GM19452 (cell line): ENCODE measurements at regions not wholly inside any gene's neighbourhood (a gene's known extent, or its start where the extent isn't known, plus 50 kb on each side); places are given as distances from the start of the nearest gene placed in this dataset.
"Not testable (repeated sequence)": the region's sequence is repeated elsewhere in the genome, so short reads cannot be mapped to it uniquely, and the experiment has no call there.

Source experiments
- ATAC-seq: cut with Tn5 transposase; IDR thresholded peaks from one replicate; pipeline ENCODE4 v1.9.1; 2021; ENCODE audit not compliant: unreplicated experiment

DNA sequence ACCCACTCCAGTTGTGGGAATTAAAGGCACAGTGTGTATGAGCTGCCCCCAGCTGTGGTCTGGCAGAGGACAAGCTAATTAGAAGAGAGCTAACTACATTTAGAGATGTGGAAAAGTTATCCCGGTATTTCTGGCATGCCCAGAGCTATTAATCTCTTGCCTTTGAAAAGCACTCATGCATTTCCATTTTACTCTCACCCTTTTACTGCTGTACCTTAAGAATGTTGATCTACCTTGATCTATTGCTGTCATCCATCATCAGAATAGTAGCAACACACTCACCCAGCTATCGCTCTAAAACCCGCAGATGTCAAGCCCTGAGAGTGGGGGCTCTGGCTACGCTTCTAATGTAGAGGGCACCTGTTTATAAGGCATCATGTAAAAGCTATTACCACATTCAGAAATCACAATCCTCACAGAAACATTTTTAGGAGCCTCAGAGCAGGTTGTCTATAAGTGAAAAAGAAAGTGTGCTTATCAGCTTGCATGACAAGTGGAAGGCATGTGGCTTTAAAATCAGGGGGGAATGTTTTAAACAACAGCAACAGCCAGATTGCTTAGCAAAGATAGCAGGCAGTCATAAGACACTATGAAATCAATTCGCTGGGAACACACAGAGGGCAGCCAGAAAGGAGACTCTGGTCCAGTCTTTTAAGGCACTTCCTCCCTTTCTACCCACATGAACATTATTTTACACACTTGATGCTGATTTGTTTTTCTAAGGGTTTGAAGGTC, 224.2 kb upstream of the IRS2 start:
- ATAC-seq: no peak

DNA sequence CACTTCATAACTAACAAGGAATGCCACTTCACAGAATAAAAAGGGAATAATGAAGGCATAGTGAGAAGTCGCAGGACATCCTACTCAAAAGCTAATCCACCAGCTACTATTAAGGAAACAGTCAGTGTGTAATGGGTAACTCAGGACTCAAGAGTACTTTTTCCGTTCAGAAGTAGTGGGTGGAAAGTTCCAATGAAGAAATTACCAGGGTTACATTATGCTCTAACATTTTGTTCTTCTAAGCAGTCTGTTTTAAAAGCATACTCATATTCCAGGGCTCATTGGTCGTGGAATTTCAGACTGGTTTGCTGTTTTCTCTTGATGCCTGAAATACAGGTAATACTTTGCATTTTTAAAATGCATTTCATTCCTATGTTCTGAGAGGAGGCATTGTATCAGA, 222.4 kb upstream of the IRS2 start:
- ATAC-seq: no peak

DNA sequence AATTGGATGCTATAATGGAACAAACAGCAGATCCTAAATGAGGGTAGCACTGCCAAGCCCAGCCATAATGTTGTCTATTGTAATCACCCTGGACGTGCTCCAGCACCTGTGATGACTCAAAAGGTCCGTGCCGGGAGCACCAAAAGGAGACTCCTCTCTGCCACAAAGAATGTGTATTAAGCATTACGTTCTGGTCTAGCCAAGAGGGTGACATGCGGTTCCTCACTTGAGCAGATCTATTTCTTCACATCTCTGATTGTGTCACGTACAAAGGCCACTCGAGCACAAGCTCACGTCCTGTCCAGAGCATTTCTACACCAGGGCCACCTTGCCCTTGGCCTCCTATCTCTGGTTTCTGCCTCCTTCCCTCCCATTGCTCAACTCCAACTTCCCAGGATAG, 219.9 kb upstream of the IRS2 start:
- no peak for ATAC-seq

DNA sequence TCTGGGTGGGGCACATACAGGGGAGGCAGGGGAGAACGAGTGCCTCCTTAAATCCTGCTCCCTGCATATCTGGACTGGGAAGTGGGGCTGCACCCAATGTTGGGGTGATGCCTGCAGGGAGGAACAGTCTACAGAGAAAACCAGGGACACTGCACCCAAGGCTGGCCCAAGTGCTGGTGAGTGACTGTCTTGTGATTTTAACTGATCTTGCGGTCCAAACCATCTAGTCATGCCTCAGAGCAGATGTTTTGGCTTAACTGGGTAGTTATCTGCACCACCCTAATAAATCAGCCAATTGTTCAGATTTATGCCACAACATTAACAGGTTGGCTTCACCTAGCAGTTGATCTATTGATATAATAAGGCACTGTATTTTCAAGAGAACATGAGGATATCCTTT, 219.2 kb upstream of the IRS2 start:
- no peak for ATAC-seq

DNA sequence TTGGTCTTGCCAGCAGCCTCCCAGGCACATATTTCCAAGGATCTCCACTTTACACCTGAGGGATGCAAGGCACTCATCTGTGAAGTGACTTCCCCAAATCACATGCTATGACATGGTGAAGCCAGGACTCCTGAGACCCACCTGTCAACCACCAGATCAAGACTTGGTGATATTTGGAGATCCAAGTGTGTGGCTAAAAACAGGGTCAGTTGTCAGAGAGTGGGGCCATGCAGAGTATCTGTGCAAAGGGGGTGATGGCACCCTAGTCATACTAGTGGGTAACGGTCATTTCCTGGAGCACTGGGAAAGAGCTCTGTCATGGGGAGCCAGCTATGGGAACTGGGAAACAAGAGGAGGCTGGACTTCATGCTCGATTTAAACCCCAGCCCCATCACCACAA, 218.4 kb upstream of the IRS2 start:
- no peak for ATAC-seq

DNA sequence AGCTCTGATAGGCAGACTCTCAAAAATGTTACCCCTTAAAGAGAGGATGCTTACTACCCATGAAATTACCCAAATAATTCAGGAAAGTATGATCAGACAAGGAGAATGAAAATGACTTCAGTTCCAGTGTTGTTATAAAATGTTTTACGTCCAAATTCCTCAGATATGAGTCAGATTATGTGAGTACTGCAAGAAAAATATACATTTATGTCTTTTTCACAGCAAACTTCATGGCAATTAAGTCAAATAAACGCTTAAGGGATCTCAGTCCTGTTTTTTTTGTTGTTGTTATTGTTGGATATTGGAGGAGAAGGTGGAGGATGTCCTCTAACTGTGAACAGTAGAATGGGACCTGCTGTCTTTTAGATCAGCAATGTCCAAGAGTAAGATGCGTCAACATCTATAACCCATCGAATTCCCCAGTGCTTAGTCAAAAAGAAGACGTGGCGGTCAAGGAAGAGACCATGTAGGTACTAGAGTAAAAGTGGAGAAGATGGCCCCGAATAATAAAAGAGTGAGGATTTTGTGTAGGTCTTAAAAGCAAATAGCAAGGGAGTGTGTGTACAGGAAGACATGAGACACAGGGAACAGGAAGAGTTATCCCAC, 215.4 kb upstream of the IRS2 start:
- no peak for ATAC-seq

DNA sequence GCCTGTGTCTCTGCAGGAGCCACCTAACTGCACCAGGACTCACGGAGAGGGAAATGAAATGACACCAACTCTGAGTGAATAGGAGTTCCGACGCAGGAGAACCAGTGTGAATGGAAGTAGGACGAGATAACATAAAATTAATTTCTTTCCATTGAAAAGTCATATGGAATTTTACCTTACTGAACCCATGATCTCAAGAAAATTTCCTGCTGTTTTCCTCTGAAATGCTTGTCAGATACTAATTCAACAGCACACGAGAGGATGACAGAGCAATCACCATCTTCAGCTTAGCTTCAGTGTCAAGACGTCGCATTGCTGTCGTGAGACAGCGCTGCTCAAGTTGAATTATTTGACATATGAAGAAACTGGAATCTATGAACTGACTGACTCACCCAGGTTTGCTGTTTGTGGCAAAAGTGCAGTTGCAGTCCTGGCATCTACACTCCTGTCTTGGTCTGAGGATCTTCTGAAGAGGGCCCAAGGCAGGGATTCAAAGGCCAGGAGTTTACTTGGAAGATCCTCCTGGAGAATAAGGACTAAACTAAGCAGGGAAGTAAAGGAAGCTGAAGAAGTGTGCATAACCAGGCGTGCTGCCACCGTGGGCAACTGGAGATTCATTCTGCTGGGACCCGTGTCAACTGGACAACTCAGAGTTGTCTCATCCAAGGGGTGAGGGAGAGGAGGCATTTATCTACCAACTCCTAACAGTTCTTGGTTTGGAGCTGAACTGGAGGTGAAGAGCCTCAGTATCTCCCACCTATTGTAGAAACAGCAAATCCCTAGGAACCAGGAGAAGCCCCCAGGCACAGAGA, 214.4 kb upstream of the IRS2 start:
- no peak for ATAC-seq

DNA sequence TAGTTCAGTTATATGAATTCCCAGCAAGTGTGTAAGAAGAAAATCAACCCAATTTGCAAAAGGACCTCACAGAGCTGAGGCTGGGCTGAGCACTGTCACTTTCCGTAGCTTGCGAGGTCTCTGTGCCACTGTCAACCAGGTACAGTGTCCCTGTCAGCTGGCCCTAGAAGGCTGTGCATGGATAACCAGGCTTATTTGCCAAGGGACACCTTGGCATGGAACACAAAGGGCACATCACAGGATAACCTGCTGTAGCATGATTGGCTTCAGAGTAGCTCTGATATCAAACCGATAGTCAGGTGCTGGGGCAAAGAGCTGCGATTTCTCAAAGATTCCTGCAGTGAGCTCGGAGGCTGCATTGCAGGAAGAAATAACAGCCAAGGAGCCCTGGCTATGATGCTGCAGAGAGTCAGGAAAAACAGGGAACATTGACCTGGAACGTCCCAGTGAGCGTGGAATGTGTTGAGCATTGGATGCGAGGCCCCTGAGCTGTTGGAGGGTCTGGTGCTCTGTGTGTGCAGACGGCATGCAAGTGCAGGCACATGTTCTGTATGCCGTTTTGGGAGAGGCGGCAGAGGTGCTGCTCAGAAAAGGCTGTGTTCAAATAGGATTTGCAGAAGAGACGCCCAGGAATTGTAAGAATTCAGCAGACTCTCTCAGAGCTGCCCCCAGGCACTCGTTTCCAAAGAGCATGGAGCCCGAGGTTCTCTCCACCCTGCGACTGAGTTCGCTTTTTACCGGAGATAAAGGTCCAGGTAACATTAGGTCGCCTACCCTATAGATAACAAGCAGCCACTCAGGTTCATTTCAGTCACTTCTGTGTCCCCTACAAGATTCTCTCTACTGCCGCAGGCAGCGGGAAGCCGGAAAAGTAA, 213.5 kb upstream of the IRS2 start:
- no peak for ATAC-seq

DNA sequence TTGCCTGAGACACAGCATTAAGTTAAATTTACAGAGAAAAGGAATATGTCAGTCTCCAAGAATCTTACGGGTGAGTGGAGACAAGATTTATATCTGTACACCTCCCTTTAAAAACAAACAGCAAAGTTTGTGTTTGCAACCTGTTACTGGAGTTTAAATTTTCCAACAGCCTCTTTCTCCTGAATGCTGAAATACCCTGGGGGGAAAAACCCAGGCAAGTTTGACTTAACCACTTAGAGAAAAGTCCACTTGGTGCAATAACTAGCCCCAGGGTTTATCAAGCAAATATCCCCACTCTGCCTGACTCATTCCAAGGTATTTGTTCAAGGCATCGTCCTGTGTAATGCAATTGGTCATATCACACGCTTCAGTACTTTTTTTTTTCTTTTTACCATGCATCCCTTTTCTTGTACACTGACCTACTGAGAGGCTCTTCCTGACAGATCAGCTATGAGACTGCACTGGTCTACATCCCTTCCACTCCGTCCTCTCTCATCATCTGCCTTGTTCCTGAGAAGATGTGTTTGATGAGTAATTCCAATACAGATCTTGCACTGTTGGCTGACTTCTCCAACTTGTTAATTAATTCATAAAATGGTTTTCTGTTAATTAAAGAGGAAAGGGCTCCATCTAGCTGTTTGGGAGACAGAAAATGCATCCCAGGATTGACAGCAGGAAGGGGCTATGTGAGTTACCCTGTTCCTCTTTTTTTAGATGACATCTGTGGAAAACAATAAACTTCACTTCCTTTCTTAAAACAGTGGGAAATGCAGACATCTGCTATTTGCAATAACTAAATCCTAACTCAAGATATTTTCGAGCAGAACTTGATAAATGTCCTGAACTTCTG, 212.5 kb upstream of the IRS2 start:
- ATAC-seq: no peak

DNA sequence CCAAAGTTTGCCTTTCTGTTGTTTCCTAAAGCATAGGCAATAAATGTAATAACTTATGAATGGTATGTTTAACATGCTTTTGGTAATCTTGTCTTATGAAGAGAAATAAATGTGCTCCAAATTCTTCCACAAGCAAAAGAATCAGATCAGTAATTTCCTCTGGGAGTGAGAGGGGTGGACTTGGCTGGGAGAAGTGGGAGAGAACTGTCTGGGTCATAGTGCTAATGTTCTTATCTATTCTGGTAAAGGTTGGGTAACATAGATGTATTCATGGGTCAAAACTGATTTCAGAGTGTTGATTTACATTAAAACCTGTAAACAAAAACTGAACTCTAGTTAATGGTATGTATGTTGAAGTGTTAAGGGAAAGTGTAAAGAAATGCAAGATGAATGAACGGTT, 211.7 kb upstream of the IRS2 start:
- ATAC-seq: no peak

DNA sequence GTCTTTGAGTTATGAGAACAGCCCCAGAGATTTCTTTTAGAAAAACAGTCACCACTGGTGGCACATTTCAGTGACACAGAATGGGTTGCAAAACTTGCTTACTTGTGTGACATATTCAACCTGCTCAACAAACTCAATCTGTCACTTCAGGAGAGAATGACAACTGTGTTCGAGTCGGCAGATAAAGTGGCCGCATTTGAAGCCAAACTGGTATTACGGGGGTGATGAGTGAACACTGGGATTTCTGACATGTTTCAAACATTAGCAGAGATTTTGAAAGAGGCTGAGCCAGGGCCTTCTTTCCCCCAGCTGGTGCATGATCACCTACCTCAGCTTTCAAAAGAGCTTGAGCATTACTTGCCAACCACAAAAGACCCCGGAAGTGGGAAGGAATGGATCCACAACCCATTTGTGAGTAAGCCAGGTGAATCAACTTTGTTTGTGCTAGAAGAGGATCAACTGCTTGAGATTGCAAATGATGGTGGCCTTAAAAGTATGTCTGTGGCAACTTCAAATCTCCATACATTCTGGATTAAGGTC, 210.7 kb upstream of the IRS2 start:
- ATAC-seq: not testable (repeated sequence)

DNA sequence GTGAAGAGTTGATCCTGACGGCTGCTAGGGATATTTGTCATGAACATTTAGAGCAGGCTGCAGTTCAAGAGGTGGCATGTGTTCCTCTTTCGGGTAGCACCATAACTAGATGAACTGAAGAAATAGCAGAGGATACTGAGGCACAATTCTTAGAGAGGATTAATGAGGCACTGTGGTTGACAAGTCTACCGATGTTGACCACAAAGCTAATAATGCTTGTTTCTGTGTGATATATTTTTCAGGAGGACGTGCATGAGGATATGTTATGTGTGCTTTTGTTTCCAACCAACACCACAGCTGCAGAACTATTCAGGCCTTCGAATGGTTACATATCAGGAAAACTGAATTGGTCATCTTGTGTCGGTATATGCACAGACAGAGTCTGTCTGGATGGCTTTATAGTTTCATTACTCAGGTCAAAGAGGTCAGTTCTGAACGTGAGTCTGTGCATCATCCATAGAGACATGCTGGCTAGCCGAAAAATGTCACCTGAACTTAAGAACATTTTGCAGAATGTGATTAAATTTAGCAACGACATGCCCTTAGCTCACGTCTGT, 210.1 kb upstream of the IRS2 start:
- no peak for ATAC-seq

DNA sequence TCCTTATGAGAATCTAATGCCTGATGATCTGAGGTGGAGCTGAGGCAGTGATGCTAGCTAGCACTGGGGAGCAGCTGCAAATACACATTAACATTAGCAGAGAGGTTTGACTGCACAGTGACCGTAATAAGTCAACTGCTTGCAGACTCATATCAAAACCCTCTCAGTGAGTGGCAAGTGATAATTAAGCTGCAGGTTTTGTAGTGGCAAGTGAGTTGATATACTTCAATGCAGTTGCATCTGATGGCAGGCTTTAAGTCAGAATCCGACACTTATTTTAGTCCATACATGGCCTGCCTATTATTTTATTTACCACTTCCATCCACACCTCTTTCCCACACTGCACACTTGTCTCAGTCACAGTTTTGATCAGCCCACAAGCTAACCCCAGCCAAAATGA, 209.2 kb upstream of the IRS2 start:
- no peak for ATAC-seq

DNA sequence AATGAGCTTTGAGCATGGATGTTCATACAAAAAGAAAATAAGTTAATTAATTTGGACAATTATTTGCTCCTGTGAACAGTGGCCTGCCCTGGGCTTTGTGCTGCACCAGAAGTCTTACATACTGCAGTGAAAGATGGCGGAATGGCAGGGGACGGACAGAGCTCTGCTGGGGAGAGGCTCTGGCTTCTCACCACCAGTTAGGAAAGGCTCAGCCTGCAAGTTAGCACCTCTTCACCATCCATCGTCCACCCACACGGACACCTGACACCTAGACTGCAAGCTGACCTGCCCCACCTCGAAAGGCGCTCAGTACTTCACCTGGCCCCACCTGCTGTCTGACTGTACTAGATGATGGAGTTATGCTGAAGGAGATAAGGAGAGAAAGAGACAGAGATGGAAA, 203.9 kb upstream of the IRS2 start:
- no peak for ATAC-seq

DNA sequence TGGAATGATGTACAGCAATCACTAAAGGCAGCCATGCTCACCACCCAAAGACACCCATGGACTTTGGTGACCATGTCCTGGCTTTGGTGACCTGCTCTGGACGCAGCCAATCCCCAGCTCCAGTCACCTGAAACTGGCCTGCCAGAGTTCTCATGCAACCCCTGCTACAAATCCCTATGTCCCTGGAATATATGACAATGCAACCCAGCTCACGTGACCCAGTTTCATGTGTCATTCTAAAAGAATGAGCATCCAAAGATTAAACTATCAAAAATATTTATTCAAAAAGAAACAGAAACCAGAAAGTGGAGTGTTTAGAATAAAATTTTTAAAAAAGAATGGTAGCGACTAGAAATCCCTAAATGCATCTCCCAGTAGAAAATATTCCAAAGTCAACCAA, 203.3 kb upstream of the IRS2 start:
- ATAC-seq: no peak

DNA sequence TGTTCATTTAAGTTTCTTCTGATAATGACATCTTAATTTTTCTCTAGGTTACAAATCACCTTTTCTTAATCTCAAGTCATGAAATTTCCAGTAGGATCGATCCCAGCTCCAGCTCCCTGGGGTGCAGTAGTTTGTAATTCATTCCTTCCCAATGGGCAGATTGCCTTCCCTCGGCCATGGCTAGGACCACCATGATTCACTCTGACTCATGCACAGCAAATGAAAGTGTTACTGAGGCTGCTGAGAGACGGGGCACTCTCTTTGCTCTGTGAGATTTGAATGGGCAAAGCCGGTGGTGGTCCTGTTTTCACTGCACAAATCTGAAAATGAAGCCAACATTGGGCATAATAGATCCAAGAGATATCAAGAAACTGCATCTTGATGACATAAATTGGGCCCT, 202.8 kb upstream of the IRS2 start:
- ATAC-seq: no peak

DNA sequence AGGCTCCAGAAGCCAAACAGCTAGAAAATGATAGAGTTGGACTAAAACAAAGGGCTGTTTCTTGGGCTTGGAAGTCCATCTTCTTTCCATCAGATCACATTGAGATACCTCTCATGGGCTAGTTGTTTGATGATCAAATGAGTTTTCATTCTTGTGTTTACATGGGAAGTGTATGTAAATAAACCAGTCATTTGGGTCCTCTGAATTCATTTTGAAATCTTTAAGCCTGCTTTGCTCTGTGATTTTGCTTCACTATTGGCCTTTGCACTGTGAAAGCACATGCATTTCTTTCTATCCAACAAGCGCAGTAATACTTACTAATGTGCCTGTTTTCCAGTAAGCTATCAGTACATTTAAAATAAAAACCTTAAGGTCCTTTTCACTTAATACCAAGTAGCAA, 200.5 kb upstream of the IRS2 start:
- ATAC-seq: no peak

DNA sequence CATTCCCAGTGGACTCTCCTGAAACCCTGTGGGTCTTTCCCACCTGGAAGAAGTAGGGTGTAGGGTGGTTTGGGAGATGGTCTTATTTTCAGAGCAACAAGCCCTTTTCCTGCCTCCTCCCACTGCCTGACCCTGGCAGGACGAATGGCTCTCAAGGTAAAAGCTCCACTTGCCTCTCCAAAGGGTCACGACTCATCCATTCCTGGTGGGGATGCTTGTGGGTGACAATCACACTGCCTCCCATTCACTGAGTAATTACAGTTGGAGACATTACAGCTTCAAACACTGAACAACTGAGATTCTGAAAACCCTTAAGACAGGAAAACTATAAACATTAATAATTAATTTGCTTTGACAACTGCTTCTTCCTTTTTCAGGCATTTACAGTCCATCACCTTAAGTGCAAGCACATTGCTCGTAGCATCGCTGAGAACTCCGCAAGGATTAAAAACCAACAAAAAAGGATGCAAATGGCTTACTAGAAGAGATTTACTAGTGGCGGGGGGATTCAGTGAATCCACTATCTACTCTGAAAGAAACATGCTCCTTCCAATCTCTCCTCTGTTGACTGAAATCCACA, 199.6 kb upstream of the IRS2 start:
- no peak for ATAC-seq

DNA sequence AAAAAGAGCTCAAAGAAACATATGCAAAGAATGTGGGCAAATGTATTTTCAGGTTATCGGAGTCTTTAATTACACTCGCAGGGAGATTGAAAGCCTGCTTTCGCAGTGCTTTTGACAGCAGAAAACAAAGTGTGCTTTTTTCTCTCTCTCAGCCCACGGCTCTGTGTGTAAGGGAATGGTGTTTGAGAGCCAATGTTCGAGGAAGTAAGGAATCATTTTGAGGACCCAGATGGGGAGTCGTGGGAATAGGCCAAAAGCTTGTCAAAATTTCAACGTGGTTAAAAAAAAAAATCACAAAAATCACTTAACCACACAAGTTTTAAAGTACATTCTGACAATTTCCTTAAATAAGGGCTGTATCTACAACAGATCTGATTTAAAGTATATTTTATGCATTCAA, 197.1 kb upstream of the IRS2 start:
- ATAC-seq: no peak
